ENCODE measurements at regions not wholly inside any gene's neighbourhood (a gene's known extent, or its start where the extent isn't known, plus 50 kb on each side); places are given as distances from the start of the nearest gene placed in this dataset.

DNA sequence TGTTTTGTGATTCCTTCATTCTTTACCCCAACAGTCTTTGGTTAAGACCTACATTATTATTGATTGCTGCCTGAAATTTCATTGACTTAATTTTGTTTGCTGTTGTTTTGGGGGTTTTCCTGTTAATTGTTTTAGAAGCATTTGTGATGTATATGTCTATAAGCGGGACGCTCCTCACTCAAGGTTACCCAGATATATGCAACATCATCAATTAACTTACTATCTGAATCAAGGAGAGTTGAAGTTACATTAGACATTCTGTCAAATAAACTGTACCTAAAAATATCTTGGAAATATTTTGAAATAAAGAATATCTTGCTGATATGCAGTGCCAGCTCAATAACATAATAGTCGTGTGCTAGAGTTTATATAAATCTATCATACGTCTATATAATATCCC, 125.9 kb upstream of the CDH18 start:
- DNase-seq (ENCODE audit: low read depth in 2 of 2) = no peak

DNA sequence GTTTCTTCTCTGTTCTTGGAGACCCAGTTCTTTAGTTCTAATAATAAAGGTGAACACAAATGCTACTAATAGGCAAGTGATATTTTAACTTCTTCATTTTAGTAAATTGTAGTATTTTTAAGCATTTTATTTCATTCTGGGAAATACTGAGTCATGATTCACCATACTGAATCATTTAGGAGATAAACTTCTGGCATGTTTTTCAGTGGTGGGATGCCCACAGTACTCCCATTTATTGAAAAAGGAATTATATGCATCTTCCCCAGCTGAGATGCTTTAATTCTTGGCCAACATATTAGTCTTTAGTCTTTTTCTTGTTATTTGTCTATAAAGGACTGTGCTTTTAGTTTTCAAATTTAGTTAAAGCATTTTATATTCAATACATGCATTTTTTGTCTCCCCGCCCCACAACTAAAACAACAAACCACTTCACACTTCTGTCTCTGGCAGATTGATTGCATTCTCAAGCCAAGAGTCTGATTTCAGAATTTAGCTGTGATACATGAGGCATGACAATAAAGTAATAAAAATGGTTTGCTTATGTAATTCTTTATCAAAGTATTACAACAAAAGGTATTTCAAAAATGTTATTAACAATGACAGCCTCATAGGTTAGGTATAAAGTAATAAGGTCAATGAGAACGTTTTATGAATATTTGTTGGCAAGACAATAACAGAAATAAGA, 125.2 kb upstream of the CDH18 start:
- DNase-seq (ENCODE audit: low read depth in 2 of 2) = no peak

DNA sequence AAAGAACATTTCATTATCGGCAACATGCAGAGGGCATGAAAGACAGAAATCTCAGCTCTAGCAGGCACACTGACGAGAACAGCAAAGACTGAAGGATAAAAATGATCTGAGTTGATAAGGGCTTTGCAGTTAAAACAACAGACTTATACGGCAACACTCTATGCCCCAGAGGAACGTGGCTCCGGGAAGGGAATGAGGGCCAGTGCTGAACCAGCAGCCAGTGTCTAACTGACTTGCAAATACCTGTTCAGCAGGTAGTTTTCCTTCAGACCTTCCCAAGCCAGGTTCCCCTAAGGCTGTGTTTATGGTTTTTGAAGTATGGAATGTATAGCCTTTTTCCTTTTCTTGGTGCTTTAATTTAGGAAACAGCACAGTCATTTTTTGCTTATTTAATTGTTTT, 121.3 kb upstream of the CDH18 start:
- no peak for DNase-seq (ENCODE audit: low read depth in 2 of 2)

DNA sequence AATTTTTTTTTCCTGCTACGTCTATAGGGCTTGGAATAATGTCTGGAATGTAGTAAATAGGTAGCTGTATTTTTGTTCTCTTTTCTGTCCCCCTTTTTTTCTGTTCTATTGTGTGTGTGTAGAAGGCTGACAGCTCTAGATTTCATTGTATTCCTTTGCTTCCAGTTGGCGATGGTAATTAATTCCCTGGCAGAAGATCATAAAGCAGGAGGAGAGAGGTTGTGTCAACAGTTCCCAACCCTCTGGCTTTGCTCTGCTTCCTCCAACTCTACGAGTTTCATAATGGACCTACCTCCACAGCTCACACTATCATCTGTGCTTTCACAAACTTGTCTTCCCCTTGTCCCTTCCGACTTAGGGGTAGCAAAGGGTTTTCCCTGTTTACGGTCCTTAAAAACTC, 117.9 kb upstream of the CDH18 start:
- no peak for DNase-seq (ENCODE audit: low read depth in 2 of 2)

DNA sequence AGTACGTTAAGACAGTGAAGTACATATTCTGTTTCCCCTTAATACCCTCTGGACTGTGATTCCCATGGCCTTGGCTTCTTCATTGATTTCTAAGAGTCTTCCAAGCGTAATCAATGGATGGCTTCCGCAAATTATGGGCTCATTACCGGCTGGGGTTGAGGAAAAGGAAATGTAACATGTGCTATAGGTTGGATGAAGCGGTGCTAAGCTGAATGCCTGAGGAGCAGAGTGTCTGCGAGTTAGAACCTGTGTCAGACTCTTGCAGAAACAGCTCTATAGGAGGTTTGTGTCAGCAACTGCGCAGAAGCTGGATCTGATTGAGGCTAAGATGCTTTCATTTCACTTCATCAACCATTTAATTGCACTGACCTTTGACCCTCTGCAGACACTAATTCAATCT, 114.3 kb upstream of the CDH18 start:
- no peak for DNase-seq (ENCODE audit: low read depth in 2 of 2)

DNA sequence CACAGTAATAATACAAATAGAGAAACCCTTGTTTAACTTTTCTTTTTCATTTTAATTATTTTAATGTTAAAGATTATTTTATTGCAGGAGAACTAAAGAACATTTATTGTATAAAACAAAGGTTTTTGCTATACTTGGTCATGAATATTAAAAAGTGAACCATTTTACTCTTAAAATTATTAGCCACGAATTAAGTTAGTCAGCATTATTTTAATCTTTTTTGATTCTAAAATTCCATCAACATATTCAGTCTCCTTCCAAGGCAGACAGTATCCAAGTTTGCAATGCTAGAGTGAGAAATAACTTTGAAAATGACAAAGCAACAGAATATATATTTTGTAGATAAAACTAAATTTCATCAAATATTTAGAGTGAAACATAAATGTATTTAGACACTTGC, 110.7 kb upstream of the CDH18 start:
- no peak for DNase-seq (ENCODE audit: low read depth in 2 of 2)

DNA sequence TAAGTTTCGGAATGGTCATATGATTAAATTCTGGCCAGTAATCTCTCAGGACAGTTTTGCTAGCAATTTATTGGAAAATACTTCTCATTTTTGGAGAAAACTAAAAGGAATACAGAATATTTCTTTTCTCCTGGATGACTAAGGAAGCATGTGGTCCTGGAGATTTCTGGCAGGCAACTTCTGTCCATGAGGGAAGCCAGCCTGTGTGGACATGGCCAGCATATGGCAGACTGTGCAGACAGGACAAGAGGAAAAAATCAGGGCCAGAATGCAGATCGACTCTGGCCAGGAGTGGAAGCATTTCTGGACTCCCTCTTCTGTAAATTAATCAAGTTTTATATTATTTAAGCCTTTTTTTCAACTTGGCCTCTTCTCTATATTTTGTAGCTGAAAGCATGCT, 100.4 kb upstream of the CDH18 start:
- DNase-seq (ENCODE audit: low read depth in 2 of 2) = no peak

DNA sequence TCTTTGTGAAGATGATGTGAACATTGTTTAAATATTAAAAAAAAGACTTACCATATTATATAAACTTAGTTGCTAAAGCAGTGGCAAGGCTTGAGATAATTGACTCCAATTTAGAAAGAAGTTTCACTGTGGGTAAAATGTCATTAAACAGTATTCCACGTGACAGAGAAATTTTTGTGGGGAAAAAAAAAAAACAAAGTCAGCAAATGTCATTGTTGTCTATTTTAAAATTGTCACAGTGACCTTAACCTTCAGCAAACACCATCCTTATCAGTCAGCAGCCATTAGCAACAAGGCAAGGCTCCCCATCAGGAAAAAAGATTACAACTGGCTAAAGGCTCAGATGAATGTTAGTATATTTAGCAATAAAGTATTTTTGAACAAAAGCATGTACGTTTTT, 99.3 kb upstream of the CDH18 start:
- DNase-seq (ENCODE audit: low read depth in 2 of 2) = no peak

DNA sequence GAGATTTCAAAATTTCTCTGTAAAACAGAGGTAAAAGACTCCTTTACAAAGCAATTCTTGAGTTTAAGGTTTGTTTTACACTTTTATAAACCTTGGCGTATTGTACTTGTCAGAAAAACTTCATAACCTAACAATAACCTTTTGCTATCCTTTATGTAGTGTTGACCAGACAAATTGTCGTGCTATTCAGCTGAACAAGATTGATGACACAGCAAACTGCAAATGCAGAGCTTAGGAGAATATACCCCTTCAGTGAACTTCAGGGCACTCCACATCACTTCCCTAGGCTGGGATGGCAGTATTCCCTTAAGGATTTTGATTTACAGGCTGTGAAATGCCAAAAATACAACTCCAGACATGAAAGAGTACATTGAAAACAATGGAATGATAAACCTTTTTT, 89.2 kb upstream of the CDH18 start:
- no peak for DNase-seq (ENCODE audit: low read depth in 2 of 2)

DNA sequence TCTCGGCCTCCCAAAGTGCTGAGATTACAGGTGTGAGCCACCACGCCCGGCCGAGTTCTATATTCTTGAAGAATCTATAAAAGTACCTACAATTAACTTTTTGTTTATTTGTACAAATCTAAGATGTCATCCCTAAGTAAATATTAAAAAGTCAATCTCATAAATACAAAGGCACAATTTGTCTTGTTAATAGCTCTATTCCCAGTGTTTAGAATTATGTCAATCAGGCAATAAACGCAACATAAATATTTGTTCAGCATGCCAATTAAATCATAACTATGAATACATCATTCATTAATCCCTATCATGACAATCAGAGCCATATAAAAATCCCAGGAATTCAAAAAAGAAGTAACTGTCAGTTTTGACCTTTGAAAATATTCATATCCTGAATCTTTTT, 68.9 kb upstream of the CDH18 start:
- DNase-seq (ENCODE audit: low read depth in 2 of 2) = no peak

DNA sequence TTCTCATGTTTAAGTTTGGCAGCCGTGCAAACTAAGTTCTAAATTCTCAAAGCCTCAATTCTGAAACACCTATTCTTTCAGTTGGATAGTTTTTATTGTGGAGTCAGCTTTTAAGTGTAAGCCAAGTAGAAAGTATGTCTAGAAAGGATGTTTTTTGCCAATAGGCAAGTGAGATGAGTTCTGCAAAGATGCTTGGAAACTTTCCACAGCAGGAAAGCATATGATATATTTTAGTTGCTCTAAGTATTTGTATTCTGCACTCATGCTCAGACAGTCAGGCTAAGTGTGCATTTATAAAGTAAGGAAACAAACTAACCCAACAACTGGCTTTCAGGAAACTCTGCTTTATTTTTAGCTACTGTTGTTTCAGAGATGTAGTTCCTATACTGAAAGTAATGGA, 67.3 kb upstream of the CDH18 start:
- DNase-seq (ENCODE audit: low read depth in 2 of 2) = no peak

DNA sequence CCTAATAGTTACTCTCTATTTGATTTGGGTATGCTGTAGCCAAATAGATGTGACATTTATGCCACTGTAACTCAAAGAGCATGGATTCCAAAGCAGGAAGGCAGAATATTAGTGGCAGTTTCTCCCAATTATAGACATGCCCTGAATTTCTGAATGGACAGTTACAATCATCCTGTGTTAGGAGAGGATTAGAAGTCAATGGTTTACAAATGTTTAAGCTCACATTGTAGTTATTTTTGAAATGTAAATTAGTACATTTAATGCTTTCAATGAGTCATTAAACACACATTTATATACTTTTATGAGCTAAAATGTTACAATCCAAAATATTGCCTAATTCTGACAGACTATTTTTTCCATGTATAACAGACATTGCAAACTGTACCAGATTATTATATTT, 62.3 kb upstream of the CDH18 start:
- no peak for DNase-seq (ENCODE audit: low read depth in 2 of 2)

DNA sequence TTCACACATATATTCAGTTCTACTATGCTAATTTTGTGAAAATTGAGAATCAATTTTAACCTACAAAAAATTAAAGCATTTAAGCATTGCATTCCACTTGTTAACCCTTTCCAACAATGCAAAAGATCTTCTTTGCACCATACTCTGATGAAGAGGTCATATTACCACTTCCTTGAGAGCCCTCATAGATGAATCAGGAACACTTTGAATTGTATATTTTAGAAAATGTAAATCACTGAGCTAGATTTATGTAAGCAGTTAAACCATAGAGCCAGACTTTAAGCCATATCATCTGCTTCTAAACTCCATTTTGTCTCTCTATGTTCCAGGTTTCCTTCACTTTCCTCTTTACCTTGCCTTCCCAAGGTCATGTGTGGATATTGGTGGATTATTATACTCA, 56.5 kb upstream of the CDH18 start:
- no peak for DNase-seq (ENCODE audit: low read depth in 2 of 2)

DNA sequence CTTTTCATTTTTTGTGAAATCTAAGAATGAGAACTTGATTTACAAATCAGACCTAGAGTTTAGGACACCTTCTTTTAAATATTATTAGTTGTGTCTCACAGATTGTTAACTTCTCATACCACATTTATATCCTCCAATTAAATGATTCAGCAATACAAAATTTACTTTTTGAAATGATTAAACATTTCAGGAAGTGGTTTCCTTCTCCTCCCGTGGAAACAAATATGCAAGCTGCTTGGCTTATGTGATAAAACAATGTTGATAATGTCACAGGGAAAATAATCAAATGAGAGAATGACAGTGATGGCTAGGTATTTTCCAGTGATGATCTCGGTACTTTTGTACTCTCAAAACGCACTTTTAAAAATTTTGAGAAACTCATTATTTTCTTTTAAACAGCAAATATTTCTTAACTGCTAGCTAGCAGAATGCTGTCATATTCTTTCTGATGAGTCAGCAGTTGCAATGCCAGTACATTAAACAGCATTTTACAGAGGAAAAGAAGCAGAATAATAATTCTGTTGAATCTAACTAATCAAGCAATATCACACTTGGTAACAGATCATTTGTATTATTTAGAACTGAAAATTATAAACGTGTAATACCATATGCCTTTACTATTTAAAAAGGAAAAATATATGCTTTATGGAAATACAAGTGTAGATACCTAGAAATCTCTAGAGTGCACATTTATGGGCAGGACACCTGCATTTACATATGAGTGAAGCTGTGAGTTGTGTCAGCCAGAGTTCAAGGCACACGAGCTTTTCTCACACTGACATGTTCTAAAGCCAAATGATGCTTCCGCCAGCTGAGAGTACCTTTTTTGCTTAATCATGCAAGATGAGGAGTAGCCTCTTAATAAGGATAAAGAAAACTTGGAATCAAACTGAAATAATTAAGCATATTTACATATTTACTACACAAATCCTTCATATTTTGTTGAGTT, 53.6 kb upstream of the CDH18 start:
- DNase-seq (ENCODE audit: low read depth in 2 of 2) = no peak

DNA sequence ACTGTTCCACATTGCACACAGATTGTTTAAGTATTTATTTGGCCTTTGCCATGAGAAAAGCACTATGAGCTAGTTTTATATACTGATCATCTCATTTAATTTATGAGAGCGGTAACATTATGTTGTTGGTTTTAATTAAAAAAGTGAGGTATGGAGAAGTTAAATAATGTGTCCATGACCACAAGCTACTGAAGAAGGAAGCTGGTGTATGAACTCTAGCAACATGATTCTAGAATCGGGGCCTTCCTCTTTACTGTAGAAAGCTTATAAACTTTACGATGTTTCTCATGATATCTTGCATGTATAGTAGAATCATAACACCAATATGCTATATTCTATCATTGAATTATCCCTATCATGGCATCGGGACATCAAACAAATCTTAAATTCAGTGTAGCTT, 52.9 kb upstream of the CDH18 start:
- no peak for DNase-seq (ENCODE audit: low read depth in 2 of 2)
